ENCODE measurements at regions not wholly inside any gene's neighbourhood (a gene's known extent, or its start where the extent isn't known, plus 50 kb on each side); places are given as distances from the start of the nearest gene placed in this dataset.

GRCh38 chr1:222331765-222332164 is 216.1 kb downstream of the HHIPL2 start:
- Histone ChIP-seq H3K27me3 (ENCODE audit: insufficient read depth, low read depth, low read length) (no peaks in the 10 kb centered on the region), H3K9me3 (ENCODE audit: low read length) (no peaks in the 10 kb centered on the region), H3K9me2 (ENCODE audit: insufficient read depth, low read length) (no peaks in the 10 kb centered on the region), H3K4me2 (ENCODE audit: low read length) (no peak overlapping the region), H3K4me3 (ENCODE audit: low read length) (no peak overlapping the region), H3K9ac (ENCODE audit: low read length) (no peak overlapping the region), H3K36me3 (ENCODE audit: insufficient read depth, low read length) (no peaks in the 10 kb centered on the region), H3K79me2 (replicated peaks; ENCODE audit: insufficient read depth, low read length) (no peaks in the 10 kb centered on the region), H3K27ac (ENCODE audit: low read length) (no peak overlapping the region), H3F3A (ENCODE audit: insufficient read depth, low read length, poor library complexity, severe bottlenecking) (no peaks in the 10 kb centered on the region), H4K20me1 (ENCODE audit: insufficient read depth) (no peaks in the 10 kb centered on the region), H2AFZ (ENCODE audit: low read depth, low read length) (no peak overlapping the region)
- TF ChIP-seq POLR2AphosphoS5 (IDR thresholded peaks at IDR 0.05) (no peak), SMC3 (conservative IDR thresholded peaks at IDR 0.05; ENCODE audit: poor library complexity) (no peak), EZH2 (IDR thresholded peaks at IDR 0.05; ENCODE audit: borderline replicate concordance, insufficient read depth, low read length, poor library complexity, severe bottlenecking) (no peak), CTCF (IDR thresholded peaks at IDR 0.05; ENCODE audit: poor library complexity, severe bottlenecking) (no peak), TAF1 (IDR thresholded peaks at IDR 0.05; ENCODE audit: low read depth) (no peak), RAD21 (conservative IDR thresholded peaks at IDR 0.05) (no peak), EP300 (conservative IDR thresholded peaks at IDR 0.05; ENCODE audit: poor library complexity, severe bottlenecking) (no peak), REST (IDR thresholded peaks at IDR 0.05; ENCODE audit: borderline replicate concordance) (no peak), MXI1 (conservative IDR thresholded peaks at IDR 0.05; ENCODE audit: poor library complexity, severe bottlenecking) (no peak)

GRCh38 chr1:222331340-222331739 is 216.6 kb downstream of the HHIPL2 start:
- Histone ChIP-seq H3K4me2 (ENCODE audit: low read length) (no peak overlapping the region), H3K36me3 (ENCODE audit: insufficient read depth, low read length) (no peaks in the 10 kb centered on the region), H4K20me1 (ENCODE audit: insufficient read depth) (no peaks in the 10 kb centered on the region), H3F3A (ENCODE audit: insufficient read depth, low read length, poor library complexity, severe bottlenecking) (no peaks in the 10 kb centered on the region), H3K9me2 (ENCODE audit: insufficient read depth, low read length) (no peaks in the 10 kb centered on the region), H3K27ac (ENCODE audit: low read length) (no peak overlapping the region), H3K79me2 (replicated peaks; ENCODE audit: insufficient read depth, low read length) (no peaks in the 10 kb centered on the region), H3K9ac (ENCODE audit: low read length) (no peak overlapping the region), H3K27me3 (ENCODE audit: insufficient read depth, low read depth, low read length) (no peaks in the 10 kb centered on the region), H3K4me3 (ENCODE audit: low read length) (no peak overlapping the region), H3K9me3 (ENCODE audit: low read length) (no peaks in the 10 kb centered on the region), H2AFZ (ENCODE audit: low read depth, low read length) (no peak overlapping the region)
- no peak for TF ChIP-seq RAD21 (conservative IDR thresholded peaks at IDR 0.05)
- TF ChIP-seq TAF1 (IDR thresholded peaks at IDR 0.05; ENCODE audit: low read depth): no peak
- TF ChIP-seq EZH2 (IDR thresholded peaks at IDR 0.05; ENCODE audit: borderline replicate concordance, insufficient read depth, low read length, poor library complexity, severe bottlenecking): no peak
- TF ChIP-seq EP300 (conservative IDR thresholded peaks at IDR 0.05; ENCODE audit: poor library complexity, severe bottlenecking): no peak
- no peak for TF ChIP-seq MXI1 (conservative IDR thresholded peaks at IDR 0.05; ENCODE audit: poor library complexity, severe bottlenecking)
- no peak for TF ChIP-seq CTCF (IDR thresholded peaks at IDR 0.05; ENCODE audit: poor library complexity, severe bottlenecking)
- TF ChIP-seq REST (IDR thresholded peaks at IDR 0.05; ENCODE audit: borderline replicate concordance): no peak

Data from neural cell (in vitro differentiated cells).